Neural cell (in vitro differentiated cells): ENCODE measurements at regions not wholly inside any gene's neighbourhood (a gene's known extent, or its start where the extent isn't known, plus 50 kb on each side); places are given as distances from the start of the nearest gene placed in this dataset.

Experiments
- H2AFZ ChIP-seq: fragments of 200-600, 300-800 bp; sonication (generic), shearing (Covaris generic); 2 replicates; pipeline ENCODE4 v1.6.0; 2014; ENCODE audit warnings: low read depth, mild to moderate bottlenecking, antibody characterized with exemption, low read length, moderate library complexity
- H3F3A ChIP-seq: fragments of 200-600 bp; shearing (Covaris generic); 2 replicates; pipeline ENCODE4 v1.6.1; 2016; ENCODE audit warnings: mild to moderate bottlenecking, moderate library complexity, mixed read lengths, antibody characterized with exemption, low read length; ENCODE audit not compliant: insufficient read depth, poor library complexity, severe bottlenecking
- H3K27ac ChIP-seq: fragments of 200-600, 300-800 bp; sonication (generic), shearing (Covaris generic); 2 replicates; pipeline ENCODE4 v1.5.1; 2014; ENCODE audit warnings: mild to moderate bottlenecking, low read length, moderate library complexity
- H3K27me3 ChIP-seq: fragments of 300-800, 200-600 bp; sonication (generic), shearing (Covaris generic); 2 replicates; pipeline ENCODE4 v1.6.0; 2014; ENCODE audit warnings: mild to moderate bottlenecking, low read depth, low read length, moderate library complexity; ENCODE audit not compliant: insufficient read depth
- H3K36me3 ChIP-seq: fragments of 300-800, 200-600 bp; sonication (generic), shearing (Covaris generic); 2 replicates; pipeline ENCODE4 v1.5.1; 2014; ENCODE audit warnings: mild to moderate bottlenecking, antibody characterized with exemption, low read length, moderate library complexity; ENCODE audit not compliant: insufficient read depth
- H3K4me2 ChIP-seq: fragments of 300-800, 200-600 bp; sonication (generic), shearing (Covaris generic); 2 replicates; pipeline ENCODE4 v1.6.0; 2014; ENCODE audit warnings: mild to moderate bottlenecking, low read length
- H3K4me3 ChIP-seq: fragments of 300-800, 200-600 bp; sonication (generic), shearing (Covaris generic); 2 replicates; pipeline ENCODE4 v1.5.1; 2014; ENCODE audit warnings: mild to moderate bottlenecking, low read length, moderate library complexity
- H3K79me2 ChIP-seq: fragments of 200-600 bp; shearing (Covaris generic); replicated peaks from 2 replicates; pipeline ENCODE4 v1.6.0; 2014; ENCODE audit warnings: mild to moderate bottlenecking, low read length, moderate library complexity; ENCODE audit not compliant: insufficient read depth
- H3K9ac ChIP-seq: fragments of 300-800, 200-600 bp; sonication (generic), shearing (Covaris generic); 2 replicates; pipeline ENCODE4 v1.6.1; 2016; ENCODE audit warnings: mild to moderate bottlenecking, low read length, mixed read lengths
- H3K9me2 ChIP-seq: fragments of 200-600 bp; shearing (Covaris generic); 2 replicates; pipeline ENCODE4 v1.6.1; 2016; ENCODE audit warnings: mild to moderate bottlenecking, low read length, mixed read lengths; ENCODE audit not compliant: insufficient read depth
- H3K9me3 ChIP-seq: fragments of 200-600, 300-800 bp; sonication (generic), shearing (Covaris generic); 2 replicates; pipeline ENCODE4 v1.6.1; 2016; ENCODE audit warnings: mild to moderate bottlenecking, mixed run types, low read length, moderate library complexity, mixed read lengths
- H4K20me1 ChIP-seq: fragments of 200-600 bp; shearing (Covaris generic); 2 replicates; pipeline ENCODE4 v1.6.1; 2016; ENCODE audit warnings: mild to moderate bottlenecking, mixed run types; ENCODE audit not compliant: insufficient read depth
- EP300 ChIP-seq: fragments of 450-650 bp; conservative IDR thresholded peaks from 2 replicates; pipeline ENCODE4 v1.6.1; 2014; ENCODE audit warnings: antibody characterized with exemption, mild to moderate bottlenecking, moderate library complexity; ENCODE audit not compliant: poor library complexity, severe bottlenecking
- EZH2 ChIP-seq: fragments of 200-600, 300-800 bp; shearing (Covaris generic), sonication (generic); IDR thresholded peaks from 2 replicates; pipeline ENCODE4 v1.6.1; 2014; ENCODE audit warnings: antibody characterized with exemption, low read length, borderline replicate concordance, mild to moderate bottlenecking; ENCODE audit not compliant: insufficient read depth, poor library complexity, severe bottlenecking
- MXI1 ChIP-seq: fragments of 450-650 bp; conservative IDR thresholded peaks from 2 replicates; pipeline ENCODE4 v1.6.1; 2014; ENCODE audit warnings: antibody characterized with exemption, mild to moderate bottlenecking; ENCODE audit not compliant: poor library complexity, severe bottlenecking
- POLR2AphosphoS5 ChIP-seq: IDR thresholded peaks from 2 replicates; pipeline ENCODE4 v1.6.1; 2012
- RAD21 ChIP-seq: fragments of 450-650 bp; conservative IDR thresholded peaks from 2 replicates; pipeline ENCODE4 v1.6.1; 2014; ENCODE audit warnings: antibody characterized with exemption, mild to moderate bottlenecking, moderate library complexity
- REST ChIP-seq: IDR thresholded peaks from 2 replicates; pipeline ENCODE4 v1.6.1; 2012; ENCODE audit warnings: borderline replicate concordance
- SMC3 ChIP-seq: fragments of 450-650 bp; conservative IDR thresholded peaks from 2 replicates; pipeline ENCODE4 v1.6.1; 2014; ENCODE audit warnings: antibody characterized with exemption, mild to moderate bottlenecking, moderate library complexity; ENCODE audit not compliant: poor library complexity
- TAF1 ChIP-seq: IDR thresholded peaks from 2 replicates; pipeline ENCODE4 v1.6.1; 2012; ENCODE audit warnings: low read depth
- TF ChIP-seq, protein P1 (sequence below): fragments of 450-650 bp; IDR thresholded peaks from 2 replicates; pipeline ENCODE4 v1.5.1; 2014; ENCODE audit warnings: antibody characterized with exemption, mild to moderate bottlenecking, moderate library complexity; ENCODE audit not compliant: poor library complexity, severe bottlenecking

GRCh38 chr11:39651857-39652461 lies 1807.5 kb downstream of the LRRC4C start:
- H3K9me3 ChIP-seq: no peaks in the 10 kb centered on the region
- H4K20me1 ChIP-seq: no peaks in the 10 kb centered on the region
- no peak overlapping the region for H2AFZ ChIP-seq
- H3K27ac ChIP-seq: no peak overlapping the region
- H3F3A ChIP-seq: no peaks in the 10 kb centered on the region
- H3K79me2 ChIP-seq: no peaks in the 10 kb centered on the region
- H3K36me3 ChIP-seq: no peaks in the 10 kb centered on the region
- H3K4me3 ChIP-seq: no peak overlapping the region
- no peak overlapping the region for H3K4me2 ChIP-seq
- H3K9ac ChIP-seq: no peak overlapping the region
- H3K9me2 ChIP-seq: no peaks in the 10 kb centered on the region
- H3K27me3 ChIP-seq: no peaks in the 10 kb centered on the region
- TF ChIP-seq EZH2 (no peak), RAD21 (no peak)

DNA sequence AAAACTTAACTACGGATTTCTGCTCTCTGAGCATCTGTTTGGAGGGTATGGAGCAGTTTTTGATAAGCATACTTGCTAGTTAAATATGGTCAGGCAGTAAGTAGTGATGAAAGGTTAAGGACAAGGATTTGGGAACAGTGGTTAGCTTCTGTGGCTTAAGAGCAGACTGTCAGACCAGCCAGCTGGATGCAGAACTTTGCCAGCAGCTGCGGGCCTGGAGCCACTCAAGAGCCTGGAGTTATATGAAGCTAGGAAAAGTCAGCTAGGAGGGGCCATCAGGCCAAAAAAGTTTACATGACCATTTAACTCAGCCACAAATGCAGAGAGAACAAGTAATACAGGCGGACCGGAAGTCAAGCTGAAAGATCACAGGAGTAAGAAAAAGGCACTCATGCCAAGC lies 1817.7 kb downstream of the LRRC4C start:
- Histone ChIP-seq H2AFZ (no peak overlapping the region), H3K9me3 (no peaks in the 10 kb centered on the region), H3F3A (no peaks in the 10 kb centered on the region), H3K9ac (no peak overlapping the region), H3K79me2 (no peaks in the 10 kb centered on the region), H4K20me1 (no peaks in the 10 kb centered on the region), H3K9me2 (no peaks in the 10 kb centered on the region), H3K36me3 (no peaks in the 10 kb centered on the region), H3K27me3 (no peaks in the 10 kb centered on the region), H3K27ac (no peak overlapping the region), H3K4me2 (no peak overlapping the region), H3K4me3 (no peak overlapping the region)
- TF ChIP-seq EP300 (no peak), MXI1 (no peak), REST (no peak), TAF1 (no peak), RAD21 (no peak), EZH2 (no peak), POLR2AphosphoS5 (no peak), SMC3 (no peak)
- TF ChIP-seq, protein P1, sequence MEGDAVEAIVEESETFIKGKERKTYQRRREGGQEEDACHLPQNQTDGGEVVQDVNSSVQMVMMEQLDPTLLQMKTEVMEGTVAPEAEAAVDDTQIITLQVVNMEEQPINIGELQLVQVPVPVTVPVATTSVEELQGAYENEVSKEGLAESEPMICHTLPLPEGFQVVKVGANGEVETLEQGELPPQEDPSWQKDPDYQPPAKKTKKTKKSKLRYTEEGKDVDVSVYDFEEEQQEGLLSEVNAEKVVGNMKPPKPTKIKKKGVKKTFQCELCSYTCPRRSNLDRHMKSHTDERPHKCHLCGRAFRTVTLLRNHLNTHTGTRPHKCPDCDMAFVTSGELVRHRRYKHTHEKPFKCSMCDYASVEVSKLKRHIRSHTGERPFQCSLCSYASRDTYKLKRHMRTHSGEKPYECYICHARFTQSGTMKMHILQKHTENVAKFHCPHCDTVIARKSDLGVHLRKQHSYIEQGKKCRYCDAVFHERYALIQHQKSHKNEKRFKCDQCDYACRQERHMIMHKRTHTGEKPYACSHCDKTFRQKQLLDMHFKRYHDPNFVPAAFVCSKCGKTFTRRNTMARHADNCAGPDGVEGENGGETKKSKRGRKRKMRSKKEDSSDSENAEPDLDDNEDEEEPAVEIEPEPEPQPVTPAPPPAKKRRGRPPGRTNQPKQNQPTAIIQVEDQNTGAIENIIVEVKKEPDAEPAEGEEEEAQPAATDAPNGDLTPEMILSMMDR: no peak
